SK-N-MC (cell line): ENCODE measurements at regions not wholly inside any gene's neighbourhood (a gene's known extent, or its start where the extent isn't known, plus 50 kb on each side); places are given as distances from the start of the nearest gene placed in this dataset.

ENCODE experiments used
- EZH2 ChIP-seq: fragments of 200-600 bp; sonication (generic); IDR thresholded peaks from one replicate; pipeline ENCODE4 v1.6.1; 2017; ENCODE audit warnings: antibody characterized with exemption
- POLR2AphosphoS5 ChIP-seq: IDR thresholded peaks from 2 replicates; pipeline ENCODE4 v1.6.1; 2012; ENCODE audit warnings: mild to moderate bottlenecking, low read depth, low read length, borderline replicate concordance

DNA sequence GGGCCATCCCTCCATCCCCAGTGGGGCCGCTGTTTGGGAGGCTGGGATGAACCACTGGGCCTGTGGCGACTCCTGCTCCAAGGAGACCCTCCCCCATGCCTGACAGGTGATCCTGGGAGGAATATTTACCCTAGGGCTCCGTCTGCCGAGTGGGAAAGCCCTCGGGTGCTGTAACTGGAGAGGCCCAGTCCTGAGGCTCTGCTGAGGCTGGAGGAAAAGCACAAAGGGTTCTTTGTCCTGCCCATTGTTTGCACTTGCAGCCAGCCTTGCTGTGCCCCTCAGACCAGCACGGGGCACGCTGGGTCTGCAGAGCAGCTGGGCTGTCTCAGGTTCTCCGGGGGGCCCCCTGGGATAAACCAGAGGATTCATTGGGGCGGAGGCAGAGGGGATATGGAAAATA lies 321.1 kb downstream of the MN1 start:
- TF ChIP-seq POLR2AphosphoS5 (no peak), EZH2 (no peak)
